Frontal cortex (tissue), 3 donors: ENCODE measurements at regions not wholly inside any gene's neighbourhood (a gene's known extent, or its start where the extent isn't known, plus 50 kb on each side); places are given as distances from the start of the nearest gene placed in this dataset.
"Not testable (repeated sequence)": the region's sequence is repeated elsewhere in the genome, so short reads cannot be mapped to it uniquely, and the experiment has no call there.

Experiments
- DNase-seq, 2 donors: peaks; one replicate each; pipeline ENCODE4 v3.0.0; 2012; ENCODE audit warnings: low spot score in 2 of 2
- FAIRE-seq: peaks from 2 replicates; lab custom pipeline; 2012; peaks lifted over from hg19 to GRCh38; lab: Jason Lieb, UNC
- donor health status: control.
- donor health status: control.
- donor health status: control.

DNA sequence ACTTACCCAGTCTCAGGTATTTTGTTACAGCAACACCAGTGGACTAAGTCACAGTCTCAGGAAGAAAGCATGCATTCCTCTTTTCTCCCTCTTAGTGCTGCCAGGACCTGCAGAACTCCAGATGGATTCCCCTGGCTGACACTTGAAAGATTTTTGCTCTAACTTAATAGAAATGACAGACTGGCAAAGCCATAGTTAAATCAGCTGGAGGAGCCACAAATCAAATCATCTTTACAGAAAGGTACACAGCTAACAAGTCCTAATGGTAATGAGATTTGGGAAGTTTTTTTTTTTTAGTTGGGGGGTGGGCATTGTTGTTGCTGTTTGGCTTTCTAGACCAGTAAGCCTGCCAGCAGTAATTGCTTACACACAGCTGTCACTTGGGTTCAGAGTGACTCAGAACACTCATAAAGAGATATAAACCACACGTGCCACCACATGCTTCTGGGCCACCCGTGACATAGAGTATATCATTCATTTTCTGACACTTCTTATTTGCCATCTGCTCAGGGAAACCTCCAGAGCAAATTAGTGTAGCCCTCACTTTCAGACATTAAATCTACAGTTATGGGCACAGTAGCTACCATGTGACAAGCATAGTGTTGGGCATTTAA lies 72.4 kb downstream of the FH start:
- FAIRE-seq (no peak), DNase-seq (no peak)

DNA sequence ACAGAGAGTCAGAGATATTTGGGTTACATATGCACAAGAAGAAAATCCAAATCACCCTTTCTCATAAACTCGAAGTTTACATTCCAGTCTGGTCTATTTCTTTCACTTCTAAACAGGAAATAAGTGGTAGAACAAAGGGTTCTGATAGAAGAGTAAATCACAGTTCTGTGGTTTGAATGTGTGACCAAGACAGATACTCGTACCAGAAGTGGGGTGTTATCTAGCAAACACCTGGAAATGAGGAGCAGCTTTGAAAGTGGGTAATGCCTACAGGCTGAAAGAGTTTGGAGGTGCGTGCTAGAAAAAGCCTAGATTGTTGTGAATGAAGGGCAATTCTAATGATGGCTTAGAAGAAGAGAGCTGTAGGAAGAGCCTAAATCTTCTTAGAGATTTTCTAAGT lies 74.7 kb downstream of the FH start:
- FAIRE-seq (no peak), DNase-seq (no peak)

DNA sequence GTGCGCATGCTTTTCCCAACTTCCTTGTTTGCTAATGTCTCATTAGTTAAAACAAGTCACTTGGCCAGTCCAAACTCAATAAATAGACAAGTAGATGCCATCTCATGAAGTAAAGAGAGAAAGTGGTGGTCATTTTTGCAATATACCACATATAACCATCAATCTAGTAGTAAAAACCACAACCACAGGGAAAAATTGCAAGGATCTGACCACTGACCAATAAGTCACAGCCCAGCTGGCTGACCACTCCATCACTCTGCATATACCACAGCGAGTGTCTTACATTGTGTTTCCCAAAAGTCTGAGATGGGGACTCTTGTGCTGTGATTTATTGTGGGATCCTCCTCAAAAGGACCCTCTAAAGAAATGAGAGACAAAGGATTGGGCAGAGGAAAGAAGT lies 76.0 kb downstream of the FH start:
- FAIRE-seq (no peak), DNase-seq (no peak)

DNA sequence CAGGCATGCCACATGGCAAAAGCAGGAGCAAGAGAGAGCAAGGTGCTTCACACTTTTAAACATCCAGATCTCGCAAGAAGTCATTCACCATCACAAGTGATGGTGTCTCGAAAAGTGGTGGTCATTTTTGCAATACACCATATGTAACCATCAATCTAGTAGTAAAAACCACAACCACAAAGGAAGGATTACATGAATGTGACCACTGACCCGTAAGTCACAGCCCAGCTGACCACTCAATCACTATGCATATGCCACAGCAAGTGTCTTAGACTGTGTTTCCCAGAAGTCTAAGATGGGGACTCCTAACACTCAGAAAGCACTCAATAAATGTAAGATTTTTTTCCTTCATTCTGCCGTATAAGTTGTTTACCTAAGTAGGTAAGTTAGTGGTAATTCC lies 76.9 kb downstream of the FH start:
- no peak for DNase-seq
- no peak for FAIRE-seq

DNA sequence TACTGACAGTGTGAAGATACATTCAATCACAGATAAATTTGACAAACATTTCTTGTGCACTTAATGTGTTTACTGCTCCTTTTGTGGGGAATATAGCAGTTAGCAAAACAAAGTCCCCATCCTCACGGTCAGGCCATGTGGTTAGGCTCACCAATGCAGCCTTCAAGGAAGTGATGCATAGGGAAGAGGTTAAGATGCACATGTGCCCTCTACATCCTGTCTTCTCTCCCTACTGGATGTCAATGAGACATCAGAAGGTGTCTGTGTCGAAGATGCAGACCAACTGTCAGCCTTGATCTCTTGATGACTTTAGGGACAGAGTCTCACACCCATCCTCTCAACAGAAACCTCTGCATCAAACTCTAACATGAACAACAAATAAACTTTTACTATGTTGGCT lies 78.7 kb downstream of the FH start:
- DNase-seq (no peak), FAIRE-seq (no peak)

DNA sequence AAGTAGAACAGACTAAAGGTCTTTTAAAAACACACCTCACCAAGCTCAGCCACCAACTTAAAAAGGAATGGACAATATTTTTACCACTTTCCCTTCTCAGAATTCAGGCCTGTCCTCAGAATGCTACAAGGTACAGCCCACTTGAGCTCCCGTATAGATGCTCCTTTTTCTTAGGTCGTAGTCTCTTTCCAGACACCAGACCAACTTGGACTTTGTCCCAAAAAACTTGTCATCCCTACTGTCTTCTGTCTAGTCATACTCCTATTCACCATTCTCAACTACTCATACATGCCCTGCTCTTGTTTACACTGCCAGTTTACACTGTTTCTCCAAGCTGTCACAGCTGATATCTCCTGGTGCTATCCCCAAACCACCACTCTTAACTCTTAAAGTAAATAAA lies 80.9 kb downstream of the FH start:
- DNase-seq, FAIRE-seq: not testable (repeated sequence)

DNA sequence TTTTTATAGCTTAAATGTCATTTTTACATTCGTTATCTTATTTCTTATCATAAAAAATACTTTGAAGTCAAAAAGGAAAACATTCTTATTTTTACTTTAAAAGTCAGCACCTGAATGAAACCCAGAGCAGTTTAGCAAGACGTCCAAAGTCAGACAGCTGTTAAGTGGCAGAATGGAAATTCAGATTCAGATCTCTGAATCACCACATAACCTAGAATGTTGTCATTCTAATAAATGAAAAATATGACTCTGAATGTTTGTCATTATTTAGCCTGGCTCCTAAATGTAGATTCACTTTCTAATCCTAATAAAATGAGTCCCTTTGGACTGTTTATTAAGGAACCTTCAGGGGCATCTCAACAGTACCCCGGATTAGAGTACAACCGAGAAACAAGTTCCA lies 75.2 kb upstream of the RGS7 start:
- no peak for FAIRE-seq
- no peak for DNase-seq

DNA sequence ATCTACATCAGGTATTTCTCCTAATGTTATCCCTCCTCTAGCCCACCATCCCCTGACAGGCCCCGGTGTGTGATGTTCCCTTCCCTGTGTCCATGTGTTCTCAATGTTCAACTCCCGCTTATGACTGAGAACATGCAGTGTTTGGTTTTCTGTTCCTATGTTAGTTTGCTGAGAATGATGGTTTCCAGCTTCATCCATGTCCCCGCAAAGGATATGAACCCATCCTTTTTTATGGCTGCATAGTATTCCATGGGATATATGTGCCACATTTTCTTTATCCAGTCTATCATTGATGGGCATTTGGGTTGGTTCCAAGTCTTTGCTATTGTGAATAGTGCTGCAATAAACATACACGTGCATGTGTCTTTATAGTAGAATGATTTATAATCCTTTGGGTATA lies 68.1 kb upstream of the RGS7 start:
- not testable (repeated sequence) for DNase-seq, FAIRE-seq

DNA sequence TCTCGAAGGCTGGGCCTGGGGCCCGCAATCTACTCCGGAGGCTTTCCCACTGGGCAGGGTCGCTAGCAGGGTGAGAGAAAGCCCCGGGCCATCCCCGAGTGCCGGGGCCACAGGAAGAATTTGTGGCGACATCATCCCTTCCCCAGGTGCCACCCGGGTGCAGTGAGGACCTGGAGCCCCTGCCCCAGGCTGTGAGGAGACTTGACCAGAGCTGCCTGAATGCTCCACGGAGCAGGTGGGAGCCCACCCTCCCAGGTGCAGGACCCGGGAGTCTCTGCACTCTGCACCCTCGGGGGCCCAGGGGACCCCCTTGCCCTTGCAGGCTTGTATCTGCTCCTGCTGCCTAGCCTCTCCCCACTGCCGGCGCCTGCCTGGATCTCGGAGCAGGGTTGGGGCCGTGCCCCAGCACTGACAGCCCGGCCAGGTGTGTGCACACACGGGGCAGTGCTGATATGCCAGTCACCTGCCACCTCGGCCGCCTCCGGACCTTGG lies 67.5 kb upstream of the RGS7 start:
- FAIRE-seq (no peak), DNase-seq (no peak)

DNA sequence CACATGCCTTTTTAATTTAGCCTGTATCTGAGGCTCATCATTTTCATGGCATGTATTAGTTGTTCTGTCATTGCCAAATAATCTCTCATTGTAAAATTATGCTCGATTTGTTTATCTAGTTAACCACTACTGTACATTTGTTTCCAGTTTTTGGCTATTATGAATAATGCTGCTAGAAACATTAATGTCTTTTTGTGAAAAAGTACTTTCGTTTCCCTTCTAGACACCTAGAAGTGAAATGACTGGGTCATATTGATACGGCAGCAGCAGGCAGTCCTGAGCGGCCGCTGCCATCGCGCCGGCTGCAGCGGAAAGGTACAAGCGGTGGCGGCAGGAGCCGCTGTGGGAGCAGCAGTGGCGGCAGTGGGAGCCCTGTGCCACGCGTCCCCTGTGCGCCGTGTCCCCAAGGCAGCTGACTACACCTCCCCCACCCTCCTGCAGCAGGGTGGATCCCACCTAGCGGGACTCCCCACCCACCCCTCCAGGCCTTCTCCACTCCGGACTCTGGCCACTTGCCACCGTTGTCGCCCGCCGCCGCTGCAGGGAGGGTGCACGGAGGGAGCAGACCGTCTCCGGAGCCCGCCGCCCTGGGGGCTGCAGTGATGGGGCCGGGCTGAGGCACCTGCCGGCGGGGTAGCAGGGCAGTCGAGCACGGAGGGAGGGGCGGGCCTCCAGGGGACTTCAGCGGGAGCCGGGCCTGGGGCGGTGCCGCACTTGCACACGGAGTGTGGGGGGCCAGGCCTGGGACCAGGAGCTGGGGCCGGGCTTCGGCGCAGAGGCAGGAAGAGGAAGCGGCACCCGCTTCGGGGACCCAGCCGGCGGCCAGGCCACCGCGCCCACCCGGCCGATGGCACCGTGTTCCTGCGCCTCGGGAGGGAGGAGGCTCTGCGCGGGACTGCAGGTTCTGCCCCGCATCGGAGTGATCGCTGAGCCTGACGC lies 66.8 kb upstream of the RGS7 start:
- FAIRE-seq: no peak

DNA sequence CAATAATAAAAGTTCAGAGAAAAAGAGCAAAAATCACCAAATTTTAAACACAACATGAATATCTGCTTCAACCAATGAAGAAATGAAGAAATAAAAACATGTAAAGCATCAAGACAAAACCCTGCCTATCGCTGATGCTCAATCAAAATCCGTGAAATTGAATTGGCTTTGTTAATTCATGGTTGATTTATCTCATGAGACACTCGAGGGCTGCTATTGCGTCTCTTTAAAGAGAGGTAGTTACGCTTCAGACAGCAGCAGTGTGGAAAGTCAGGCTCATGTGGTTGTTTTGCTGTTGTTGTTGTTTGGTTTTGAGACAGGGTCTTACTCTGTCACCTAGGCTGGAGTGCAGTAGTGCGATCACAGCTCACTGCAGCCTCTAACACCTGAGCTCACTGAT lies 65.5 kb upstream of the RGS7 start:
- no peak for FAIRE-seq
- DNase-seq: no peak

More for the DNA sequence above, 66.8 kb upstream of the RGS7 start:
- DNase-seq: peak; percentile 24 to 35

DNA sequence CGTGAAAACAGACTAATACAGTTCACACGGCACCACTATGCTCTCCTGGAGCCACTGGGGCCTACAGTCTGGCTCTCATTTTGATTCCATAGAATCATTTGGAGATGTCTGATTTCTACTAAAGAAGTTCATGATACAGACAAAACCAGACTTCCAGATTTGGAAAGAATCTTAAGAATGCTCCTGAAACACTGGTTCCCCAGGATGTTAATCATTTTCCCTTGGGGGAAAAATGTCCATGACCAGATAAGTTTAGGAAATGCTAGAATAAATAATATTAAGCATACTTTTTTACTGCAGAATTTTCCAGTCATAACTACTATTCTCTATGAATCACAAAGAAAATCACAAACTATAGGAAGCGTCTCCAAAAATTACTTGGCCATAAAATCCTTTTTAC lies 63.0 kb upstream of the RGS7 start:
- DNase-seq (no peak), FAIRE-seq (no peak)

DNA sequence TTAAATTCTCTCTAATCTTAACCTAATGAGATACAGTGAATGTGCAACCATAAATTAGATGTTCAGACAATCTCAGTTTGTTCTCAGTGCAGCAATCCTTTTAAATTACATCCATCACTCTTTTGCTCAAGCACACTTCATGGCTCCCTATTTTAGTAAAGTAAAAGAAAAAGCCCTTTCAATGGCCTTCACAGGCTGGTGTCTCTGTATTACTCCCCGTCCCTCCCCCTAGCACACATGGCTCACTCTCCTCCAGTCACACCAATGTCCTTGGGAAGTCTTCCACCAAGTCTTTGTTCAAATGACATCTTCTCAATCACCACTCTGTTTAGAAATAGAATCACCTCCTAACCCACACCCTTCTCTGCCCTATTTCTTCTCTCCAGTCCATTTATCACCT lies 60.3 kb upstream of the RGS7 start:
- DNase-seq (no peak), FAIRE-seq (no peak)

DNA sequence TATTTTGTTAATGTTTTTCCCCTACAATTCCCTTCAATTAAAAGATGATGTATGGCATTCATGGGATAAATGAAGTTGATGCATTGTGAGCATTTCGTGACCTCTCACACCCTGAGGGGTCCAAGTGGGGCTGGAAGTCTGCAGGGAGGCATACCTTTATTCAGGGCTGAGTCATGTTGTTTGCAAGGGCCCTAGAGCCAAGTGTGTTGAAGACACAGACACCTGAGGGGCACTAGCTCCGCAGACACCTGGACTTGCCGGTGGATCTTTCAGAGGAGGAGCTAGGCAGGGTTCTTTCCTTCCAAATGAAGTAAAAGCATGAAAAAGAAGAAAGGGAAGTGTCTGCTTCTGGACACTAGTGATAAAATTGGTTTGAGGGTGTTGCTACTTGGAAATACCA lies 57.0 kb upstream of the RGS7 start:
- DNase-seq (no peak), FAIRE-seq (no peak)

DNA sequence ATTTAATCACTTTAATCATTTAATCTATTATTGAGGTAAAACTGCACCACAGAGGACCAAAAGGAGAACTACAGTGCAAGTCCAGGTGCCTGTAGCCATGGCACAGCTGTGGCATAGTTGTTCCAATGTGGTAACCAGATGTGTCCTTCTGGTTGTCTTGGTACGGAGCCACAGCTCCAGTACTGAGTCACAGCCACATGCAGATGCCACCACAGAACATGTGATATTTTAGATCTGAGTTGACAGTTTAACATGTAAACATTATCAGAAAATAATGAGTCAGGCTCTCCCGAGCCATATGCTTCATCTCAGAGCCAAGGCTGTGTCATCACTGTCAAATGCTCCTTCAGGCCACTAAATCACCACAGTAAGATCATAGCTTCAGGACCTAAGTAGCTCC lies 56.4 kb upstream of the RGS7 start:
- FAIRE-seq (no peak), DNase-seq (no peak)

DNA sequence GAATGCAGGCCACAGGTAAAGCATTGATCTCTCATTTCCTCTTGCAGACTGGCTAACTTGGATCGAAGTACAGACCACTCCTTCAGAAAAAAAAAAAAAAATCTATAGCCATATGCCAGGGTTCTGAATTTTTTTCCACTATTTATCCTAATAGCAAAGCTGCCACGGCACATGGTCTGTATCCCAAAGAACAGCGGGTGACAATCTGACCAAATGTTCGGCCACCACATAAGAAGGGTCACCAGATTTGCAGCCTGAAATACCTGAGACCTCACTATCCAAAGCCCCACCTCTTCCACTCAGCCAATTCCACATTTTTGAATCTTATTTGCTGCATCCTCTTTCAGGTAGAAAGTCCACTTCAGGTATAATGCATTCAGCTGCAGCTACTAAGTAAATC lies 55.6 kb upstream of the RGS7 start:
- no peak for FAIRE-seq
- no peak for DNase-seq

DNA sequence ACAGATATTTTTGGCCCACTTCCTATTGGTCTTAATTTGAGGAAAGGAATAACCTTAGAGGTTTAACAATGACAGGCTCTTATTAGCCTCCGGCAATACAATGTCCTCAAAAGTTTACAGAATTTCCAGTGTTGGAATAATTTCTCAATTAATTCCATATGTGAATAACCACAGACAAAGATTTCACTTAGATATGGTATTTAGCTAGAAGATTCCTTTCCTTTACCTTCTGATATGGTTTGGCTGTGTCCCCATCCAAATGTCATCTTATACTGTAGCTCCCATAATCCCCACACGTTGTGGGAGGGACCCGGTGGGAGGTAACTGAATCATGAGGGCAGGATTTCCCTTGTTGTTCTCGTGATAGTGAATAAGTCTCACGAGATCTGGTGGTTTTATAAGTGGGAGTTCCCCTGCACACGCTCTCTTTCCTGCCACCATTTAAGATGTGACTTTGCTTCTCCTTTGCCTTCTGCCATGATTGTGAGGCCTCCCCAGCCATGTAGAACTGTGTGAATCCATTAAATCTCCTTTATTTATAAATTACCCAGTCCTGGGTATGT lies 54.9 kb upstream of the RGS7 start:
- FAIRE-seq (no peak), DNase-seq (no peak)

DNA sequence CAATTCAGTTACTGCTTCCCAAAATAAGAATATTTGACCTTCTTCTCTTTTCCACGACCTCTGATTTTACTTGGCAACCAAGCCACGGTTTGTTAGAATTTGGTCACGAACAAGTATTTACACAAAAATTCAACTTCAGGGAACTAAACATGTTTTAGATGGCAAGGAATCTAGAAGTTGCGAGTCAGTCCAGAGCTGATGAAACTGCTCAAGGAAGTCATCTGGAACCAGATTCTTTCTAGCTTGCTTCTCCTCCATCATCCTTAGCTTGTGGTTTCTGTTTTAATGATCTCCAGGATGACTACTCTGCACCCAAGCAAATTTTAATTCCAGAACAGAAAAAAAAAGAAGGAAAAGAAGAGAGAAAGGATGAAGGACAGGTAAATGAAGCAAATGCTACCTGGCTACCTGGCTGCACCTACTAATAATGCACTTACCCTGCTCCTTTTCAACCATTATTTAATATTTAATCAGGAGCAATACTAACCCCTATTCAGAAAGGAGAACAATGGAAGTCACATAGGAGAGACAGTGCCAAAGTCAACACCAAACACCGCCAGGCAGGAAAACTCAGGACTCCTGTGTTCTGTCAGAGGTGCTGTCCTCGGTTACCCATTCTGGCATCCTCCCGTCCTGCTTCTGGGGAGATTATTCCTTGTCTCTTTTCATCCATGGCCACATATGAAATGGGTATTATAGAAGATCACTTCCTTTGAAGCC lies 54.2 kb upstream of the RGS7 start:
- no peak for DNase-seq
- FAIRE-seq: no peak

DNA sequence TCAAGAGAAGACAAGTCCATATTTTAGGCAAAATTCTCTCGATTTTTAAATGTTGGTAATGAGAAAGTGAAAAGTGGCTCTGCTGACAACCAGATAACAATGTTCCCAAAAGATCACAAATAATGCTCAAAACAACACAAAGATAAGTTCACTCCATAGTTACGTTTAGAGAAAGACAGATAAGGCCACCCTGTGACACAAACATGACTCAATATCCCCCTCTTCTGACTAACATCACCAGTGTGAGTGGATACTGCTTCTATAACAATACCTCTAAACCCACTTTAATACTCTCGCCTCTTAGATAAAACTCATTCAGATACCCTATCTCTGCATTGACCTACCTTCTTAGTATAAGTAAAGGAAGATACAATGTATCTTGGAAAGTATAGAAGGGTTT lies 51.2 kb upstream of the RGS7 start:
- FAIRE-seq (no peak), DNase-seq (no peak)
